Heart right ventricle (tissue), 16 donors: ENCODE measurements at regions not wholly inside any gene's neighbourhood (a gene's known extent, or its start where the extent isn't known, plus 50 kb on each side); places are given as distances from the start of the nearest gene placed in this dataset.
"Not testable (repeated sequence)": the region's sequence is repeated elsewhere in the genome, so short reads cannot be mapped to it uniquely, and the experiment has no call there.

Experiments
- ATAC-seq, 8 donors: fragments of 200-7000 bp; cut with Tn5 transposase; one replicate each; pipeline ENCODE4 v1.9.1; 2020; ENCODE audit warnings: mild to moderate bottlenecking in 8 of 8, moderate library complexity in 8 of 8, moderate number of reproducible peaks in 1 of 8
- DNase-seq, 2 donors: peaks; one replicate each; pipeline ENCODE4 v3.0.0-alpha.2; 2020
- H3K27ac ChIP-seq, 10 donors: fragments of 200-600 bp; sonication (generic) in 2 of 10; one replicate each; pipeline versions ENCODE4 v1.5.0 to v1.8.0; 2020 to 2022; ENCODE audit warnings: mild to moderate bottlenecking in 3 of 10
- H3K27me3 ChIP-seq, 7 donors: fragments of 200-600 bp; one replicate each; pipeline ENCODE4 v1.8.0; 2021 to 2022; ENCODE audit warnings: mild to moderate bottlenecking in 2 of 7
- H3K36me3 ChIP-seq, 9 donors: fragments of 200-600 bp; sonication (generic) in 1 of 9; one replicate each; pipeline versions ENCODE4 v1.5.0 to v1.8.0; 2020 to 2022; ENCODE audit warnings: mild to moderate bottlenecking in 2 of 9
- H3K4me1 ChIP-seq, 9 donors: fragments of 200-600 bp; sonication (generic) in 1 of 9; one replicate each; pipeline versions ENCODE4 v1.5.0 to v1.8.0; 2020 to 2022; ENCODE audit warnings: mild to moderate bottlenecking in 4 of 9
- H3K4me3 ChIP-seq, 10 donors: fragments of 200-600 bp; sonication (generic) in 2 of 10; one replicate each; pipeline versions ENCODE4 v1.5.0 to v1.8.0; 2020 to 2022; ENCODE audit warnings: mild to moderate bottlenecking in 7 of 10, moderate library complexity in 2 of 10
- H3K9me3 ChIP-seq, 11 donors: fragments of 200-600 bp in 10 of 11; sonication (generic) in 2 of 11; one replicate each; pipeline versions ENCODE4 v1.5.0 to v1.8.0; 2013 to 2022; ENCODE audit warnings: mild to moderate bottlenecking in 2 of 11, control low read depth in 1 of 11, moderate library complexity in 1 of 11
- CTCF ChIP-seq, 9 donors: fragments of 200-600 bp; sonication (generic) in 2 of 9; IDR thresholded peaks; one replicate each; pipeline versions ENCODE4 v1.5.0 to v1.8.0; 2021 to 2022; ENCODE audit warnings: antibody characterized with exemption in 9 of 9, mild to moderate bottlenecking in 5 of 9, moderate library complexity in 1 of 9
- WGBS, 2 donors: extraction: QIAGEN DNeasy Blood & Tissue Kit; methylation state at CpG; one replicate each; pipeline ENCODE4 v1.1.7; 2013; ENCODE audit warnings: inconsistent platforms in 1 of 2; 5-methylcytosine and 5-hydroxymethylcytosine counted together
- intact Hi-C, 10 donors: fragments of 100-400 bp; cut with DNase I; formaldehyde crosslinking; loops; one replicate each; pipeline versions ENCODE4 v1.11.1 to v1.14.2; 2022
- donor health status: Arrhythmogenic right ventricular cardiomyopathy.
- donor health status: ischemic (EF 13 %, LVEDD 7.1; RV severe dilation, severe dysfunction).
- donor health status: healthy with polysubstance abuse.
- donor health status: DM: no; HTN: yes; CAD: no.
- donor health status: DM: no; HTN: no; CAD: no.
- donor health status: ischemic (EF 25% LVEDD 6.9; RV normal size, moderate dysfunction).
- donor health status: ischemic (EF 25% LVEDD 5.7; RV mildly dilated, moderate dysfunction).
- donor health status: healthy.
- donor health status: DM: yes; HTN: yes; CAD: no.
- donor health status: Ischemic cardiomyopathy.
- donor health status: ischemic (EF 35%, LVEDD 5.7; RV mildly dilated, moderate dysfunction).
- donor health status: nonischemic (EF 11% LVEDD 7.7; RV severe dilation, severe dysfunction).
- donor health status: DM: yes; HTN: yes; CAD: no.
- donor health status: PGD.
- donor health status: ischemic (EF 29% LVEDD 5.4; RV normal size, mild dysfunction).
- donor health status: nonischemic (EF 23%, LVEDD 6.1; RV moderate dilation, normal function).

GRCh38 chr9:75552941-75553340, 337.5 kb upstream of the PCSK5 start:
- Histone ChIP-seq H3K9me3 (peaks cover 0 to 7% (median 0%) of the 10 kb centered on the region in 11 donors), H3K27ac (no peak overlapping the region), H3K4me3 (no peak overlapping the region), H3K36me3 (no peaks in the 10 kb centered on the region), H3K27me3 (no peaks in the 10 kb centered on the region), H3K4me1 (no peaks in the 10 kb centered on the region)
- TF ChIP-seq CTCF (IDR thresholded peaks at IDR 0.05) = no peak
- DNase-seq (no peak), ATAC-seq (no peak)
- intact Hi-C loops = no loop called here

- DNase-seq, H3K27ac ChIP-seq, H3K4me1 ChIP-seq, H3K27me3 ChIP-seq, ATAC-seq, intact Hi-C loops, H3K36me3 ChIP-seq, H3K4me3 ChIP-seq: not testable (repeated sequence)
- 64 to 72% methylated on average over 2 of the region's 2 CpGs for WGBS, 2 donors
- peaks cover 0 to 12% (median 0%) of the 10 kb centered on the region in 11 donors for H3K9me3 ChIP-seq
Observed at GRCh38 chr9:75566813-75567212, 323.7 kb upstream of the PCSK5 start.

- DNase-seq = no peak
- intact Hi-C loops = loop anchor here in 1 of 10 donors (10.0 kb wide), 1 partner anchor 56 kb away; no protein-coding TSS in a partner anchor
- Histone ChIP-seq H3K27me3 (no peaks in the 10 kb centered on the region), H3K4me3 (no peak overlapping the region), H3K9me3 (peaks cover 0 to 5% (median 0%) of the 10 kb centered on the region in 11 donors), H3K27ac (no peak overlapping the region), H3K4me1 (no peaks in the 10 kb centered on the region), H3K36me3 (no peaks in the 10 kb centered on the region)
- no peak for ATAC-seq
- TF ChIP-seq CTCF (IDR thresholded peaks at IDR 0.05) = no peak
- 69 to 75% methylated on average over 2 of the region's 2 CpGs for WGBS, 2 donors
Observed at GRCh38 chr9:75570538-75570937, 319.9 kb upstream of the PCSK5 start.

GRCh38 chr9:75574569-75574968, 315.9 kb upstream of the PCSK5 start:
- H3K4me3 ChIP-seq = no peak overlapping the region
- 73 to 79% methylated on average over 1 of the region's 1 CpG for WGBS, 2 donors
- ATAC-seq = no peak

More at GRCh38 chr9:75574569-75574968, 315.9 kb upstream of the PCSK5 start:
- Histone ChIP-seq H3K9me3 (no peaks in the 10 kb centered on the region), H3K27ac (no peak overlapping the region), H3K4me1 (no peaks in the 10 kb centered on the region), H3K36me3 (no peaks in the 10 kb centered on the region), H3K27me3 (peaks cover 0 to 3% (median 0%) of the 10 kb centered on the region in 7 donors)
- intact Hi-C loops = loop anchor here in 1 of 10 donors (10.0 kb wide), 1 partner anchor 60 kb away; no protein-coding TSS in a partner anchor
- DNase-seq = no peak
- TF ChIP-seq CTCF (IDR thresholded peaks at IDR 0.05) = no peak
